HCT116 (cell line): ENCODE measurements at regions not wholly inside any gene's neighbourhood (a gene's known extent, or its start where the extent isn't known, plus 50 kb on each side); places are given as distances from the start of the nearest gene placed in this dataset.
"Not testable (repeated sequence)": the region's sequence is repeated elsewhere in the genome, so short reads cannot be mapped to it uniquely, and the experiment has no call there.

Source experiments
- ATAC-seq: fragments of 200-7000 bp; cut with Tn5 transposase; 2 replicates; pipeline ENCODE4 v1.9.1; 2020; ENCODE audit warnings: mild to moderate bottlenecking, moderate library complexity
- BruUV-seq: library from RNA; stranded (reverse); fragments of 400-500 nt; replicated peaks from 2 replicates; lab custom pipeline; 2021; lab: Mats Ljungman, UMichigan
- CTCF ChIA-PET: fragments of 300-600 bp; sonication (Branson Sonifier 250); formaldehyde crosslinking; loops from one replicate; lab custom pipeline; 2021; ENCODE audit warnings: antibody characterized with exemption; lab: Charles Lee
- POLR2A ChIA-PET: fragments of 300-600, 350-600 bp; sonication (Branson Sonifier 250); formaldehyde crosslinking; loops from one replicate; lab custom pipeline; 2021; ENCODE audit warnings: antibody characterized with exemption; lab: Charles Lee
- RAD21 ChIA-PET, 2 experiments: fragments of 300-600 bp; sonication (Branson Sonifier 250); formaldehyde crosslinking; loops; one replicate each; lab custom pipeline; 2023; ENCODE audit warnings: low total read pairs in 2 of 2; ENCODE audit not compliant: uncharacterized antibody in 2 of 2, unreplicated experiment in 2 of 2, low non-redundant PET in 1 of 2; lab: Charles Lee
- DNase-seq: peaks from one replicate; pipeline ENCODE4 v3.0.0-alpha.2; 2010; ENCODE audit warnings: low read depth, low spot score
- H2AFZ ChIP-seq: fragments of 200-600 bp; shearing (Covaris generic), sonication (generic); 2 replicates; pipeline ENCODE4 v1.6.1; 2017; ENCODE audit warnings: low read depth, mixed run types, mixed read lengths, antibody characterized with exemption, low read length; ENCODE audit not compliant: poor library complexity, severe bottlenecking
- H3K27ac ChIP-seq: 2 replicates; pipeline ENCODE4 v1.5.1; 2012; ENCODE audit warnings: low read depth, low read length
- H3K27me3 ChIP-seq: fragments of 200-600 bp; sonication (generic); 2 replicates; pipeline ENCODE4 v1.6.1; 2016; ENCODE audit warnings: mixed run types, low read length, mixed read lengths; ENCODE audit not compliant: insufficient read depth
- H3K36me3 ChIP-seq, 2 experiments: fragments of 200-500 bp in 1 of 2; fragments of 200-600 bp in 1 of 2; sonication (Bioruptor generic) in 1 of 2; sonication (generic) in 1 of 2; 2 replicates each; pipeline versions ENCODE4 v1.5.1 to v1.6.1; 2014 to 2016; ENCODE audit warnings: low read length in 2 of 2, inconsistent platforms in 1 of 2, mixed read lengths in 1 of 2, mixed run types in 1 of 2; ENCODE audit not compliant: insufficient read depth in 2 of 2, control insufficient read depth in 1 of 2
- H3K4me1 ChIP-seq, 2 experiments: fragments of 200-600 bp in 1 of 2; sonication (generic) in 1 of 2; 2 replicates each; pipeline versions ENCODE4 v1.5.1 to v1.6.1; 2012 to 2017; ENCODE audit warnings: low read length in 2 of 2, inconsistent platforms in 1 of 2, mild to moderate bottlenecking in 1 of 2, mixed read lengths in 1 of 2, mixed run types in 1 of 2, moderate library complexity in 1 of 2; ENCODE audit not compliant: insufficient read depth in 2 of 2, control insufficient read depth in 1 of 2
- H3K4me2 ChIP-seq: fragments of 200-600 bp; sonication (generic); 2 replicates; pipeline ENCODE4 v1.6.1; 2017; ENCODE audit warnings: mixed run types, low read length, mixed read lengths
- H3K4me3 ChIP-seq, 2 experiments: fragments of 200-600 bp in 1 of 2; sonication (generic) in 1 of 2; replicated peaks in 1 of 2; 2 replicates each; pipeline ENCODE4 v1.5.1; 2011 to 2016; ENCODE audit warnings: low read length in 2 of 2, control low read depth in 1 of 2, low read depth in 1 of 2, mild to moderate bottlenecking in 1 of 2, mixed read lengths in 1 of 2, mixed run types in 1 of 2
- H3K79me2 ChIP-seq: fragments of 200-600 bp; sonication (generic); 2 replicates; pipeline ENCODE4 v1.6.1; 2017; ENCODE audit warnings: mild to moderate bottlenecking, mixed run types, low read length, moderate library complexity, mixed read lengths; ENCODE audit not compliant: insufficient read depth
- H3K9ac ChIP-seq: fragments of 200-600 bp; sonication (generic); 2 replicates; pipeline ENCODE4 v1.6.1; 2016; ENCODE audit warnings: low read length, mixed read lengths
- H3K9me2 ChIP-seq: fragments of 200-600 bp; sonication (generic), shearing (Covaris generic); 2 replicates; pipeline ENCODE4 v1.6.1; 2017; ENCODE audit warnings: mixed run types, mild to moderate bottlenecking, moderate library complexity; ENCODE audit not compliant: insufficient read depth
- H3K9me3 ChIP-seq, 2 experiments: fragments of 200-500 bp in 1 of 2; fragments of 200-600 bp in 1 of 2; sonication (Bioruptor generic) in 1 of 2; sonication (generic) in 1 of 2; 2 replicates each; pipeline ENCODE4 v1.6.1; 2014 to 2017; ENCODE audit warnings: low read length in 2 of 2, mixed read lengths in 2 of 2, inconsistent platforms in 1 of 2, low read depth in 1 of 2, mild to moderate bottlenecking in 1 of 2, mixed run types in 1 of 2, moderate library complexity in 1 of 2; ENCODE audit not compliant: control insufficient read depth in 1 of 2, insufficient read depth in 1 of 2
- H4K20me1 ChIP-seq: fragments of 200-600 bp; sonication (generic), shearing (Covaris generic); 2 replicates; pipeline ENCODE4 v1.6.1; 2017; ENCODE audit warnings: mixed run types, mild to moderate bottlenecking, moderate library complexity; ENCODE audit not compliant: insufficient read depth
- CEBPB ChIP-seq: IDR thresholded peaks from 2 replicates; pipeline ENCODE4 v1.6.1; 2012; ENCODE audit warnings: low read depth
- EZH2 ChIP-seq: fragments of 200-600 bp; sonication (generic); IDR thresholded peaks from 2 replicates; pipeline ENCODE4 v1.6.1; 2017; ENCODE audit warnings: antibody characterized with exemption, mixed run types
- JUND ChIP-seq: IDR thresholded peaks from 2 replicates; pipeline ENCODE4 v1.6.1; 2012
- POLR2AphosphoS5 ChIP-seq: IDR thresholded peaks from 2 replicates; pipeline ENCODE4 v1.6.1; 2011; ENCODE audit warnings: mild to moderate bottlenecking, low read depth, low read length, moderate library complexity
- RAD21 ChIP-seq: IDR thresholded peaks from 2 replicates; pipeline ENCODE4 v1.6.1; 2012; ENCODE audit warnings: low read depth, mild to moderate bottlenecking
- TCF7L2 ChIP-seq: IDR thresholded peaks from 2 replicates; pipeline ENCODE4 v1.7.0; 2011; ENCODE audit warnings: borderline replicate concordance, inconsistent platforms; ENCODE audit not compliant: insufficient read depth, insufficient read length; ENCODE audit errors: extremely low read depth
- ZFX ChIP-seq: fragments of 450-650 bp; IDR thresholded peaks from 2 replicates; pipeline ENCODE4 v1.6.1; 2017
- intact Hi-C: fragments of 100-400 bp; cut with micrococcal nuclease; formaldehyde crosslinking; loops from 2 replicates; pipeline ENCODE4 v1.10.0; 2022
- TF ChIP-seq, protein P1 (sequence below): IDR thresholded peaks from 2 replicates; pipeline ENCODE4 v1.6.1; 2011; ENCODE audit warnings: mild to moderate bottlenecking, low read length, moderate library complexity; ENCODE audit not compliant: insufficient replicate concordance; ENCODE audit errors: extremely low read depth

DNA sequence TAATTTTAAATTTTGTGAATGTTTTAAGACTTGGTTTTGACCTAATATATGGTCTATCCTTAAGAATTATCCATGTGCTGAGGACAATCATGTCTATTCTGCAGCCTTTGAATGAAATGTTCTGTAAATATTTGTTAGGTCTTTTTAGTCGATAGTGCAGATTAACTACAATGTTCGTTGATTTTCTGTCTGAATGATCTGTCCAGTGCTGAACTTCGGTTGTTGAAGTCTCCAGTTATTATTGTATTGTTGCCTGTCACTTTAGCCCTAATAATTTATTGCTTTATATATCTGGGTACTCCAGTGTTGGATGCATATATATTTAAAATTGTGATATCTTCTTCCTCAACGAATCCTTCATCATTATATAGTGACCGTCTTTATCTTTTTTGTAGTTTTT, 218.3 kb upstream of the ZC4H2 start:
- Histone ChIP-seq H3K4me3 (no peak overlapping the region), H3K4me2 (no peak overlapping the region), H3K9me3 (no peaks in the 10 kb centered on the region), H3K36me3 (no peaks in the 10 kb centered on the region), H3K9me2 (no peaks in the 10 kb centered on the region), H3K27ac (no peak overlapping the region), H2AFZ (no peak overlapping the region), H4K20me1 (no peaks in the 10 kb centered on the region), H3K4me1 (no peaks in the 10 kb centered on the region), H3K79me2 (no peaks in the 10 kb centered on the region), H3K27me3 (no peaks in the 10 kb centered on the region), H3K9ac (no peak overlapping the region)
- DNase-seq: no peak
- no TSS peak for BruUV-seq
- RAD21 ChIA-PET: no interaction called here
- ATAC-seq: no peak
- POLR2A ChIA-PET: no interaction called here
- CTCF ChIA-PET: no interaction called here
- no peak for TF ChIP-seq ZFX
- no peak for TF ChIP-seq RAD21
- no peak for TF ChIP-seq CEBPB
- no peak for TF ChIP-seq POLR2AphosphoS5
- intact Hi-C loops: no loop called here

DNA sequence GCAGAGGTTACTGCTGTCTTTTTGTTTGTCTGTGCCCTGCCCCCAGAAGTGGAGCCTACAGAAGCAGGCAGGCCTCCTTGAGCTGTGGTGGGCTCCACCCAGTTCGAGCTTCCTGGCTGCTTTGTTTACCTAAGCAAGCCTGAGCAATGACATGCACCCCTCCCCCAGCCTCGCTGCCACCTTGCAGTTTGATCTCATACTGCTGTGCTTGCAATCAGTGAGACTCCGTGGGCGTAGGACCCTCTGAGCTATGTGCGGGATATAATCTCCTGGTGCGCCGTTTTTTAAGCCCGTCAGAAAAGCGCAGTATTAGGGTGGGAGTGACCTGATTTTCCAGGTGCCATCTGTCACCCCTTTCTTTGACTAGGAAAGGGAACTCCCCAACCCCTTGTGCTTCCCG, 187.1 kb upstream of the ZC4H2 start:
- H3K9me3 ChIP-seq, H3K36me3 ChIP-seq, ATAC-seq, H3K9me2 ChIP-seq, H3K4me3 ChIP-seq, H3K9ac ChIP-seq, POLR2A ChIA-PET, H3K4me1 ChIP-seq, DNase-seq, H3K27ac ChIP-seq, H3K27me3 ChIP-seq, H2AFZ ChIP-seq, RAD21 ChIA-PET, H4K20me1 ChIP-seq, H3K79me2 ChIP-seq, intact Hi-C loops, H3K4me2 ChIP-seq, CTCF ChIA-PET, BruUV-seq: not testable (repeated sequence)

DNA sequence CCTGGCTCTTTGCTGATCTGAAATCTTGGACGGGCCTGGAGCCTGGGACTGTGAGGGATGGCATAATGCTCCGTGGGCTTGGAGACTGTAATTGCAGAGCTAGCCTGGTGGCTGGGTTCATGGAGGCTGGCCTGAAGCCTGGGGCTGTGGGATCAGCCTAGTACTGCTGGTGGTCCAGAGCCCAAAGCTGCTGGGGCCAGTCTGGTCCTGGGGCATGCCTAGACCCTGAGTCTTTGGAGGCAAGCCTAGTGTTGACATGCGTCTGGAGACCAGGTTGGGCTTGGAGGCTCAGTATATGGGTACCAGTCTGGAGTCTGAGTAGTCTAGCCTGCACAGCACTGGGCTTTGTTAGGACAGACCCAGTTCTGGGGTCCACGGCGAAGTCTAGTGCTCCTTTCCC, 172.0 kb upstream of the ZC4H2 start:
- CTCF ChIA-PET: no interaction called here
- H3K9me2 ChIP-seq: no peaks in the 10 kb centered on the region
- H3K27me3 ChIP-seq: no peaks in the 10 kb centered on the region
- no TSS peak for BruUV-seq
- TF ChIP-seq ZFX: no peak
- TF ChIP-seq JUND: no peak
- no peak for TF ChIP-seq TCF7L2
- TF ChIP-seq, protein P1, sequence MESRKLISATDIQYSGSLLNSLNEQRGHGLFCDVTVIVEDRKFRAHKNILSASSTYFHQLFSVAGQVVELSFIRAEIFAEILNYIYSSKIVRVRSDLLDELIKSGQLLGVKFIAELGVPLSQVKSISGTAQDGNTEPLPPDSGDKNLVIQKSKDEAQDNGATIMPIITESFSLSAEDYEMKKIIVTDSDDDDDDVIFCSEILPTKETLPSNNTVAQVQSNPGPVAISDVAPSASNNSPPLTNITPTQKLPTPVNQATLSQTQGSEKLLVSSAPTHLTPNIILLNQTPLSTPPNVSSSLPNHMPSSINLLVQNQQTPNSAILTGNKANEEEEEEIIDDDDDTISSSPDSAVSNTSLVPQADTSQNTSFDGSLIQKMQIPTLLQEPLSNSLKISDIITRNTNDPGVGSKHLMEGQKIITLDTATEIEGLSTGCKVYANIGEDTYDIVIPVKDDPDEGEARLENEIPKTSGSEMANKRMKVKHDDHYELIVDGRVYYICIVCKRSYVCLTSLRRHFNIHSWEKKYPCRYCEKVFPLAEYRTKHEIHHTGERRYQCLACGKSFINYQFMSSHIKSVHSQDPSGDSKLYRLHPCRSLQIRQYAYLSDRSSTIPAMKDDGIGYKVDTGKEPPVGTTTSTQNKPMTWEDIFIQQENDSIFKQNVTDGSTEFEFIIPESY: no peak
- TF ChIP-seq EZH2: no peak
- TF ChIP-seq, all 23 proteins: peak for 0
- RAD21 ChIA-PET: no interaction called here
- Histone ChIP-seq H3K9me3 (no peaks in the 10 kb centered on the region), H3K4me1 (no peaks in the 10 kb centered on the region), H3K9ac (no peak overlapping the region), H3K4me3 (no peak overlapping the region), H3K27ac (no peak overlapping the region), H4K20me1 (no peaks in the 10 kb centered on the region), H3K4me2 (no peak overlapping the region), H3K79me2 (no peaks in the 10 kb centered on the region), H3K36me3 (no peaks in the 10 kb centered on the region), H2AFZ (no peak overlapping the region)
- intact Hi-C loops: no loop called here
- ATAC-seq: no peak
- POLR2A ChIA-PET: no interaction called here
- no peak for DNase-seq
